ENCODE measurements at regions not wholly inside any gene's neighbourhood (a gene's known extent, or its start where the extent isn't known, plus 50 kb on each side); places are given as distances from the start of the nearest gene placed in this dataset.

GRCh38 chr3:72115307-72115706 is 330.4 kb upstream of the PROK2 start:
- H3K4me3 ChIP-seq (ENCODE audit: low read depth, low read length) = no peak overlapping the region
- TF ChIP-seq CTCF (IDR thresholded peaks at IDR 0.05; ENCODE audit: borderline replicate concordance, insufficient read depth, low read depth, low read length) = no peak

- H3K4me3 ChIP-seq (ENCODE audit: low read depth, low read length) = no peak overlapping the region
- TF ChIP-seq CTCF (IDR thresholded peaks at IDR 0.05; ENCODE audit: borderline replicate concordance, insufficient read depth, low read depth, low read length) = no peak
Observed at GRCh38 chr3:72114773-72115172, 329.8 kb upstream of the PROK2 start.

- no peak for TF ChIP-seq CTCF (IDR thresholded peaks at IDR 0.05; ENCODE audit: borderline replicate concordance, insufficient read depth, low read depth, low read length)
- H3K4me3 ChIP-seq (ENCODE audit: low read depth, low read length) = no peak overlapping the region
Observed at GRCh38 chr3:72113964-72114363, 329.0 kb upstream of the PROK2 start.

- H3K4me3 ChIP-seq (ENCODE audit: low read depth, low read length) = no peak overlapping the region
- TF ChIP-seq CTCF (IDR thresholded peaks at IDR 0.05; ENCODE audit: borderline replicate concordance, insufficient read depth, low read depth, low read length) = no peak
Observed at GRCh38 chr3:72113564-72113963, 328.6 kb upstream of the PROK2 start.

GRCh38 chr3:72112435-72112834 is 327.5 kb upstream of the PROK2 start:
- no peak overlapping the region for H3K4me3 ChIP-seq (ENCODE audit: low read depth, low read length)
- no peak for TF ChIP-seq CTCF (IDR thresholded peaks at IDR 0.05; ENCODE audit: borderline replicate concordance, insufficient read depth, low read depth, low read length)

GRCh38 chr3:72111265-72112205 is 326.6 kb upstream of the PROK2 start:
- no peak overlapping the region for H3K4me3 ChIP-seq (ENCODE audit: low read depth, low read length)
- no peak for TF ChIP-seq CTCF (IDR thresholded peaks at IDR 0.05; ENCODE audit: borderline replicate concordance, insufficient read depth, low read depth, low read length)

Data from GM12875 (cell line).